Activated naive CD4-positive, alpha-beta T cell treated with anti-CD3 and anti-CD28 coated beads, Interleukin-2, amount 50 U/mL, for 24 hours (primary cell): ENCODE measurements at regions not wholly inside any gene's neighbourhood (a gene's known extent, or its start where the extent isn't known, plus 50 kb on each side); places are given as distances from the start of the nearest gene placed in this dataset.

Source experiments
- H3K27ac Mint-ChIP-seq: one replicate; pipeline ENCODE4 v1.8.0; 2021; ENCODE audit warnings: mild to moderate bottlenecking, mixed read lengths
- H3K27me3 Mint-ChIP-seq: one replicate; pipeline ENCODE4 v1.8.0; 2021; ENCODE audit warnings: mixed read lengths
- H3K36me3 Mint-ChIP-seq: one replicate; pipeline ENCODE4 v1.8.0; 2021; ENCODE audit warnings: mixed read lengths
- H3K4me1 Mint-ChIP-seq: one replicate; pipeline ENCODE4 v1.8.0; 2021; ENCODE audit warnings: mixed read lengths
- H3K4me3 Mint-ChIP-seq: one replicate; pipeline ENCODE4 v1.8.0; 2021; ENCODE audit warnings: mild to moderate bottlenecking, mixed read lengths
- H3K9me3 Mint-ChIP-seq: one replicate; pipeline ENCODE4 v1.8.0; 2021; ENCODE audit warnings: mixed read lengths

- H3K36me3 Mint-ChIP-seq, result no peaks in the 10 kb centered on the region
- no peaks in the 10 kb centered on the region for H3K4me1 Mint-ChIP-seq
- H3K27me3 Mint-ChIP-seq, result no peaks in the 10 kb centered on the region
- no peak overlapping the region for H3K27ac Mint-ChIP-seq
- H3K4me3 Mint-ChIP-seq, result no peak overlapping the region
- no peaks in the 10 kb centered on the region for H3K9me3 Mint-ChIP-seq
Observed at GRCh38 chr20:6916938-6917337, 149.5 kb downstream of the BMP2 start.

- no peak overlapping the region for H3K4me3 Mint-ChIP-seq
- no peaks in the 10 kb centered on the region for H3K36me3 Mint-ChIP-seq
- no peaks in the 10 kb centered on the region for H3K9me3 Mint-ChIP-seq
- H3K27ac Mint-ChIP-seq, result no peak overlapping the region
- H3K27me3 Mint-ChIP-seq, result no peaks in the 10 kb centered on the region
- no peaks in the 10 kb centered on the region for H3K4me1 Mint-ChIP-seq
Observed at GRCh38 chr20:6919792-6920468, 152.4 kb downstream of the BMP2 start.

- Mint-ChIP-seq H3K4me1 (no peaks in the 10 kb centered on the region), H3K27me3 (no peaks in the 10 kb centered on the region), H3K9me3 (no peaks in the 10 kb centered on the region), H3K27ac (no peak overlapping the region), H3K36me3 (no peaks in the 10 kb centered on the region), H3K4me3 (no peak overlapping the region)
Observed at GRCh38 chr20:6920991-6921613, 153.6 kb downstream of the BMP2 start.

- Mint-ChIP-seq H3K27me3 (no peaks in the 10 kb centered on the region), H3K4me1 (no peaks in the 10 kb centered on the region), H3K27ac (no peak overlapping the region), H3K4me3 (no peak overlapping the region), H3K9me3 (no peaks in the 10 kb centered on the region), H3K36me3 (no peaks in the 10 kb centered on the region)
Observed at GRCh38 chr20:6921717-6922386, 154.4 kb downstream of the BMP2 start.

- no peaks in the 10 kb centered on the region for H3K27me3 Mint-ChIP-seq
- H3K36me3 Mint-ChIP-seq, result no peaks in the 10 kb centered on the region
- no peak overlapping the region for H3K27ac Mint-ChIP-seq
- no peak overlapping the region for H3K4me3 Mint-ChIP-seq
- no peaks in the 10 kb centered on the region for H3K4me1 Mint-ChIP-seq
- H3K9me3 Mint-ChIP-seq, result peaks cover 4% of the 10 kb centered on the region
Observed at GRCh38 chr20:6924681-6925080, 157.2 kb downstream of the BMP2 start.

- Mint-ChIP-seq H3K27ac (no peak overlapping the region), H3K4me1 (no peaks in the 10 kb centered on the region), H3K9me3 (peaks cover 11% of the 10 kb centered on the region), H3K36me3 (no peaks in the 10 kb centered on the region), H3K27me3 (no peaks in the 10 kb centered on the region), H3K4me3 (no peak overlapping the region)
Observed at GRCh38 chr20:6925744-6926278, 158.3 kb downstream of the BMP2 start.

- H3K4me1 Mint-ChIP-seq, result no peaks in the 10 kb centered on the region
- no peak overlapping the region for H3K4me3 Mint-ChIP-seq
- H3K27me3 Mint-ChIP-seq, result no peaks in the 10 kb centered on the region
- H3K36me3 Mint-ChIP-seq, result no peaks in the 10 kb centered on the region
- H3K9me3 Mint-ChIP-seq, result peaks cover 5% of the 10 kb centered on the region
- no peak overlapping the region for H3K27ac Mint-ChIP-seq
Observed at GRCh38 chr20:6940048-6940447, 172.6 kb downstream of the BMP2 start.

- Mint-ChIP-seq H3K4me1 (no peaks in the 10 kb centered on the region), H3K4me3 (no peak overlapping the region), H3K27me3 (no peaks in the 10 kb centered on the region), H3K36me3 (no peaks in the 10 kb centered on the region), H3K9me3 (peaks cover 8% of the 10 kb centered on the region), H3K27ac (no peak overlapping the region)
Observed at GRCh38 chr20:6940876-6941275, 173.4 kb downstream of the BMP2 start.

GRCh38 chr20:6941571-6941970 lies 174.1 kb downstream of the BMP2 start:
- H3K27ac Mint-ChIP-seq, result no peak overlapping the region
- no peak overlapping the region for H3K4me3 Mint-ChIP-seq
- no peaks in the 10 kb centered on the region for H3K4me1 Mint-ChIP-seq
- no peaks in the 10 kb centered on the region for H3K36me3 Mint-ChIP-seq
- H3K9me3 Mint-ChIP-seq, result peaks cover 12% of the 10 kb centered on the region
- H3K27me3 Mint-ChIP-seq, result no peaks in the 10 kb centered on the region

- Mint-ChIP-seq H3K9me3 (peaks cover 12% of the 10 kb centered on the region), H3K27ac (no peak overlapping the region), H3K27me3 (no peaks in the 10 kb centered on the region), H3K36me3 (no peaks in the 10 kb centered on the region), H3K4me3 (no peak overlapping the region), H3K4me1 (no peaks in the 10 kb centered on the region)
Observed at GRCh38 chr20:6942266-6942665, 174.8 kb downstream of the BMP2 start.

GRCh38 chr20:6944292-6944691 lies 176.8 kb downstream of the BMP2 start:
- no peaks in the 10 kb centered on the region for H3K36me3 Mint-ChIP-seq
- H3K4me1 Mint-ChIP-seq, result no peaks in the 10 kb centered on the region
- H3K4me3 Mint-ChIP-seq, result no peak overlapping the region
- peaks cover 7% of the 10 kb centered on the region for H3K9me3 Mint-ChIP-seq
- no peaks in the 10 kb centered on the region for H3K27me3 Mint-ChIP-seq
- no peak overlapping the region for H3K27ac Mint-ChIP-seq

- Mint-ChIP-seq H3K9me3 (peaks cover 12% of the 10 kb centered on the region), H3K36me3 (no peaks in the 10 kb centered on the region), H3K4me1 (no peaks in the 10 kb centered on the region), H3K27me3 (no peaks in the 10 kb centered on the region), H3K27ac (no peak overlapping the region), H3K4me3 (no peak overlapping the region)
Observed at GRCh38 chr20:6953611-6954010, 186.1 kb downstream of the BMP2 start.

GRCh38 chr20:6954219-6954618 lies 186.7 kb downstream of the BMP2 start:
- no peak overlapping the region for H3K4me3 Mint-ChIP-seq
- no peaks in the 10 kb centered on the region for H3K36me3 Mint-ChIP-seq
- H3K27me3 Mint-ChIP-seq, result no peaks in the 10 kb centered on the region
- H3K4me1 Mint-ChIP-seq, result no peaks in the 10 kb centered on the region
- no peak overlapping the region for H3K27ac Mint-ChIP-seq
- peaks cover 12% of the 10 kb centered on the region for H3K9me3 Mint-ChIP-seq

- H3K9me3 Mint-ChIP-seq, result peaks cover 17% of the 10 kb centered on the region
- no peak overlapping the region for H3K4me3 Mint-ChIP-seq
- H3K36me3 Mint-ChIP-seq, result no peaks in the 10 kb centered on the region
- H3K27ac Mint-ChIP-seq, result no peak overlapping the region
- H3K27me3 Mint-ChIP-seq, result no peaks in the 10 kb centered on the region
- H3K4me1 Mint-ChIP-seq, result no peaks in the 10 kb centered on the region
Observed at GRCh38 chr20:6956056-6956455, 188.6 kb downstream of the BMP2 start.

- Mint-ChIP-seq H3K27ac (no peak overlapping the region), H3K9me3 (peaks cover 15% of the 10 kb centered on the region), H3K4me3 (no peak overlapping the region), H3K36me3 (no peaks in the 10 kb centered on the region), H3K27me3 (no peaks in the 10 kb centered on the region), H3K4me1 (no peaks in the 10 kb centered on the region)
Observed at GRCh38 chr20:6956574-6956973, 189.1 kb downstream of the BMP2 start.

- Mint-ChIP-seq H3K4me1 (no peaks in the 10 kb centered on the region), H3K9me3 (peaks cover 5% of the 10 kb centered on the region), H3K4me3 (no peak overlapping the region), H3K27me3 (no peaks in the 10 kb centered on the region), H3K27ac (no peak overlapping the region), H3K36me3 (no peaks in the 10 kb centered on the region)
Observed at GRCh38 chr20:6959900-6960312, 192.4 kb downstream of the BMP2 start.
